CD14-positive monocyte (primary cell): ENCODE measurements at regions not wholly inside any gene's neighbourhood (a gene's known extent, or its start where the extent isn't known, plus 50 kb on each side); places are given as distances from the start of the nearest gene placed in this dataset.

ENCODE experiments used
- DNase-seq, 3 donors: peaks; one replicate each; pipeline ENCODE4 v3.0.0-alpha.2; 2011 to 2022
- H2AFZ ChIP-seq: 2 replicates; pipeline ENCODE4 v1.6.0; 2012; ENCODE audit warnings: mild to moderate bottlenecking, low read depth, low read length, inconsistent platforms; ENCODE audit not compliant: insufficient read depth, poor library complexity, severe bottlenecking
- H3K27ac ChIP-seq, 2 donors: 1 replicate in 1 of 2; 2 replicates in 1 of 2; pipeline ENCODE4 v1.5.1; 2012 to 2013; ENCODE audit warnings: low read length in 2 of 2, control low read depth in 1 of 2, inconsistent platforms in 1 of 2, low read depth in 1 of 2, mild to moderate bottlenecking in 1 of 2
- H3K27me3 ChIP-seq, 2 donors: one replicate each; pipeline versions ENCODE4 v1.6.0 to v1.6.1; 2011 to 2013; ENCODE audit warnings: low read length in 2 of 2; ENCODE audit not compliant: control insufficient read depth in 2 of 2, insufficient read depth in 2 of 2
- H3K36me3 ChIP-seq, 2 donors: replicated peaks in 1 of 2; 1 replicate in 1 of 2; 2 replicates in 1 of 2; pipeline versions ENCODE4 v1.5.1 to v1.6.1; 2012 to 2013; ENCODE audit warnings: low read length in 2 of 2, control low read depth in 1 of 2, inconsistent platforms in 1 of 2, mild to moderate bottlenecking in 1 of 2; ENCODE audit not compliant: insufficient read depth in 2 of 2, control insufficient read depth in 1 of 2
- H3K4me1 ChIP-seq, 2 donors: 1 replicate in 1 of 2; 2 replicates in 1 of 2; pipeline versions ENCODE4 v1.5.1 to v1.6.1; 2012 to 2013; ENCODE audit warnings: low read length in 2 of 2, control low read depth in 1 of 2, inconsistent platforms in 1 of 2, mild to moderate bottlenecking in 1 of 2, moderate library complexity in 1 of 2; ENCODE audit not compliant: insufficient read depth in 2 of 2, control insufficient read depth in 1 of 2
- H3K4me2 ChIP-seq: replicated peaks from 2 replicates; pipeline ENCODE3; 2012; ENCODE audit warnings: low read length, moderate library complexity, mild to moderate bottlenecking; ENCODE audit not compliant: poor library complexity, severe bottlenecking; ENCODE audit errors: extremely low read depth
- H3K4me3 ChIP-seq, 3 experiments: fragments of 200-600 bp in 1 of 3; sonication (generic) in 1 of 3; replicated peaks in 1 of 3; 1 replicate in 2 of 3; 2 replicates in 1 of 3; pipeline ENCODE4 v1.5.1; 2011 to 2013; ENCODE audit warnings: low read length in 3 of 3, mild to moderate bottlenecking in 3 of 3, control low read depth in 2 of 3, low read depth in 2 of 3, inconsistent platforms in 1 of 3, moderate library complexity in 1 of 3
- H3K79me2 ChIP-seq: 2 replicates; pipeline ENCODE4 v1.6.0; 2012; ENCODE audit warnings: mild to moderate bottlenecking, control low read depth, inconsistent platforms, low read length, moderate library complexity; ENCODE audit not compliant: insufficient read depth
- H3K9ac ChIP-seq: 2 replicates; pipeline ENCODE4 v1.6.0; 2017; ENCODE audit warnings: low read length, mild to moderate bottlenecking; ENCODE audit not compliant: insufficient read depth, poor library complexity, severe bottlenecking
- H3K9me3 ChIP-seq, 2 donors: replicated peaks in 1 of 2; 1 replicate in 1 of 2; 2 replicates in 1 of 2; pipeline versions ENCODE4 v1.5.1 to v1.6.1; 2012 to 2013; ENCODE audit warnings: low read length in 2 of 2, control low read depth in 1 of 2; ENCODE audit not compliant: control insufficient read depth in 1 of 2, insufficient read depth in 1 of 2
- H4K20me1 ChIP-seq: 2 replicates; pipeline ENCODE4 v1.6.0; 2012; ENCODE audit warnings: mild to moderate bottlenecking, low read length, control low read depth, moderate library complexity; ENCODE audit not compliant: insufficient read depth
- H3K27ac Mint-ChIP-seq, 7 donors: one replicate each; pipeline ENCODE4 v1.8.0; 2020; ENCODE audit warnings: mild to moderate bottlenecking in 7 of 7, mixed read lengths in 7 of 7, moderate library complexity in 6 of 7, inconsistent platforms in 2 of 7
- H3K27me3 Mint-ChIP-seq, 3 donors: one replicate each; pipeline ENCODE4 v1.8.0; 2021 to 2022; ENCODE audit warnings: low read depth in 3 of 3, mild to moderate bottlenecking in 3 of 3, mixed read lengths in 3 of 3, moderate library complexity in 3 of 3, inconsistent platforms in 1 of 3
- H3K36me3 Mint-ChIP-seq, 2 donors: one replicate each; pipeline ENCODE4 v1.8.0; 2020; ENCODE audit warnings: mixed read lengths in 2 of 2, inconsistent platforms in 1 of 2, mild to moderate bottlenecking in 1 of 2
- H3K4me1 Mint-ChIP-seq: one replicate; pipeline ENCODE4 v1.8.0; 2020; ENCODE audit warnings: mild to moderate bottlenecking, mixed read lengths
- H3K4me3 Mint-ChIP-seq, 2 donors: one replicate each; pipeline ENCODE4 v1.8.0; 2020; ENCODE audit warnings: mild to moderate bottlenecking in 2 of 2, mixed read lengths in 2 of 2, moderate library complexity in 1 of 2
- H3K9me3 Mint-ChIP-seq, 7 donors: one replicate each; pipeline ENCODE4 v1.8.0; 2020 to 2022; ENCODE audit warnings: mixed read lengths in 7 of 7, mild to moderate bottlenecking in 6 of 7, moderate library complexity in 6 of 7, inconsistent platforms in 2 of 7
- CTCF ChIP-seq: fragments of 200-600 bp; IDR thresholded peaks from one replicate; pipeline ENCODE4 v1.8.0; 2022; ENCODE audit warnings: antibody characterized with exemption, mild to moderate bottlenecking
- WGBS: methylation state at CpG from one replicate; pipeline ENCODE4 v1.1.5; 2013; ENCODE audit warnings: missing lambda C conversion rate; ENCODE audit not compliant: insufficient coverage; 5-methylcytosine and 5-hydroxymethylcytosine counted together
- intact Hi-C, 2 donors: fragments of 100-400 bp; cut with micrococcal nuclease; formaldehyde crosslinking; loops; one replicate each; pipeline versions ENCODE4 v1.15.0 to v1.15.1; 2023

GRCh38 chr2:38232454-38232853 lies 144.6 kb downstream of the ATL2 start:
- H3K9me3 Mint-ChIP-seq = peaks cover 0 to 9% (median 6%) of the 10 kb centered on the region in 7 donors
- H3K4me1 ChIP-seq = peaks cover 4 to 13% of the 10 kb centered on the region in 2 donors
- TF ChIP-seq CTCF = no peak
- H3K36me3 ChIP-seq = no peaks in the 10 kb centered on the region
- no peak overlapping the region for H3K27ac Mint-ChIP-seq
- H3K9ac ChIP-seq = no peak overlapping the region
- no peaks in the 10 kb centered on the region for H3K9me3 ChIP-seq
- H3K79me2 ChIP-seq = no peaks in the 10 kb centered on the region
- no peak overlapping the region for H2AFZ ChIP-seq
- 100% methylated on average over 1 of the region's 1 CpG for WGBS
- no peaks in the 10 kb centered on the region for H4K20me1 ChIP-seq
- peaks cover 12% of the 10 kb centered on the region for H3K4me1 Mint-ChIP-seq
- no peak overlapping the region for H3K4me3 Mint-ChIP-seq
- peaks cover 4 to 5% of the 10 kb centered on the region in 2 donors for H3K27me3 ChIP-seq
- no peak for DNase-seq
- H3K27me3 Mint-ChIP-seq = peaks cover 16 to 21% (median 20%) of the 10 kb centered on the region in 3 donors
- no peak overlapping the region for H3K27ac ChIP-seq
- intact Hi-C loops = no loop called here
- no peak overlapping the region for H3K4me3 ChIP-seq
- H3K36me3 Mint-ChIP-seq = no peaks in the 10 kb centered on the region
- H3K4me2 ChIP-seq = no peak overlapping the region

GRCh38 chr2:38230756-38231155 lies 146.3 kb downstream of the ATL2 start:
- no peaks in the 10 kb centered on the region for H4K20me1 ChIP-seq
- Mint-ChIP-seq H3K36me3 (peaks cover 0 to 2% of the 10 kb centered on the region in 2 donors), H3K27me3 (peaks cover 23 to 31% (median 30%) of the 10 kb centered on the region in 3 donors), H3K27ac (no peak overlapping the region), H3K4me3 (no peak overlapping the region), H3K9me3 (peaks cover 0 to 6% (median 2%) of the 10 kb centered on the region in 7 donors), H3K4me1 (peaks cover 14% of the 10 kb centered on the region)
- no peak overlapping the region for H2AFZ ChIP-seq
- no peak for TF ChIP-seq CTCF
- no peaks in the 10 kb centered on the region for H3K9me3 ChIP-seq
- no peaks in the 10 kb centered on the region for H3K36me3 ChIP-seq
- peaks cover 14 to 18% of the 10 kb centered on the region in 2 donors for H3K27me3 ChIP-seq
- no peak overlapping the region for H3K9ac ChIP-seq
- no peak for DNase-seq
- no peak overlapping the region for H3K4me3 ChIP-seq
- H3K79me2 ChIP-seq = no peaks in the 10 kb centered on the region
- H3K4me1 ChIP-seq = peaks cover 4 to 13% of the 10 kb centered on the region in 2 donors
- WGBS = 72% methylated on average over 3 of the region's 4 CpGs
- H3K27ac ChIP-seq = no peak overlapping the region
- H3K4me2 ChIP-seq = no peak overlapping the region
- intact Hi-C loops = no loop called here
